ENCODE measurements at regions not wholly inside any gene's neighbourhood (a gene's known extent, or its start where the extent isn't known, plus 50 kb on each side); places are given as distances from the start of the nearest gene placed in this dataset.

- TF ChIP-seq ATF2 (CRISPR knock-in tag; IDR thresholded peaks at IDR 0.05; ENCODE audit: borderline replicate concordance, low read depth) (no peak), ZNF396 (CRISPR knock-in tag; IDR thresholded peaks at IDR 0.05; ENCODE audit: borderline replicate concordance) (no peak), CREM (CRISPR knock-in tag; IDR thresholded peaks at IDR 0.05) (no peak), TCF7 (CRISPR knock-in tag; IDR thresholded peaks at IDR 0.05; ENCODE audit: low read depth) (no peak), ZNF671 (CRISPR knock-in tag; IDR thresholded peaks at IDR 0.05) (no peak), ZNF281 (CRISPR knock-in tag; IDR thresholded peaks at IDR 0.05) (no peak), IRF1 (CRISPR knock-in tag; IDR thresholded peaks at IDR 0.05) (no peak), MXD4 (CRISPR knock-in tag; IDR thresholded peaks at IDR 0.05; ENCODE audit: borderline replicate concordance) (no peak), NR3C1 (CRISPR knock-in tag; conservative IDR thresholded peaks at IDR 0.05; ENCODE audit: low read depth) (no peak), ATF6 (CRISPR knock-in tag; IDR thresholded peaks at IDR 0.05) (no peak)
These were observed 87.3 kb upstream of the UNC5C start (continued) for GRCh38 chr4:95636061-95636460.

- ChIA-PET CTCF (no interaction called here), POLR2A (no interaction called here)
- peaks cover 22% of the 10 kb centered on the region for H3K4me1 Mint-ChIP-seq
- H3K27me3 Mint-ChIP-seq (ENCODE audit: low read depth) = no peaks in the 10 kb centered on the region
- H3K4me3 Mint-ChIP-seq = no peak overlapping the region
- TF ChIP-seq NFYB (CRISPR knock-in tag; conservative IDR thresholded peaks at IDR 0.05; ENCODE audit: low read depth) (no peak), ZNF281 (CRISPR knock-in tag; IDR thresholded peaks at IDR 0.05) (no peak), ZNF121 (CRISPR knock-in tag; IDR thresholded peaks at IDR 0.05) (no peak), NFATC4 (CRISPR knock-in tag; IDR thresholded peaks at IDR 0.05) (no peak), HMGXB4 (CRISPR knock-in tag; IDR thresholded peaks at IDR 0.05) (no peak), OVOL2 (CRISPR knock-in tag; IDR thresholded peaks at IDR 0.05; ENCODE audit: borderline replicate concordance) (no peak), CREB1 (CRISPR knock-in tag; IDR thresholded peaks at IDR 0.05) (no peak), ZBTB21 (CRISPR knock-in tag; IDR thresholded peaks at IDR 0.05; ENCODE audit: borderline replicate concordance) (no peak), FOXK1 (CRISPR knock-in tag; IDR thresholded peaks at IDR 0.05) (no peak), ELF4 (CRISPR knock-in tag; IDR thresholded peaks at IDR 0.05; ENCODE audit: low read depth) (no peak), NR2C2 (CRISPR knock-in tag; IDR thresholded peaks at IDR 0.05) (no peak)
- ATAC-seq = no peak
- peaks cover 3% of the 10 kb centered on the region; the same call in 1 of the 2 replicates for H3K36me3 Mint-ChIP-seq
- no peak for DNase-seq (ENCODE audit: low spot score)
- peaks cover 13% of the 10 kb centered on the region for H3K9me3 Mint-ChIP-seq
- no peak overlapping the region for H3K27ac Mint-ChIP-seq
These were observed 78.9 kb upstream of the UNC5C start for GRCh38 chr4:95627709-95628108.

All from WTC11 (cell line).